Stimulated activated naive CD8-positive, alpha-beta T cell treated with anti-CD3 and anti-CD28 coated beads, Interleukin-15, Interleukin-2, amounts not matched to agents 100 ng/mL and 50 ng/mL, for 24 hours (primary cell): ENCODE measurements at regions not wholly inside any gene's neighbourhood (a gene's known extent, or its start where the extent isn't known, plus 50 kb on each side); places are given as distances from the start of the nearest gene placed in this dataset.

Experiments
- H3K27ac Mint-ChIP-seq: one replicate; pipeline ENCODE4 v1.8.0; 2021; ENCODE audit warnings: mild to moderate bottlenecking, mixed read lengths
- H3K27me3 Mint-ChIP-seq: one replicate; pipeline ENCODE4 v1.8.0; 2021; ENCODE audit warnings: mixed read lengths
- H3K36me3 Mint-ChIP-seq: one replicate; pipeline ENCODE4 v1.8.0; 2021; ENCODE audit warnings: low read depth, mixed read lengths
- H3K4me1 Mint-ChIP-seq: one replicate; pipeline ENCODE4 v1.8.0; 2021; ENCODE audit warnings: low read depth, mixed read lengths
- H3K4me3 Mint-ChIP-seq: one replicate; pipeline ENCODE4 v1.8.0; 2021; ENCODE audit warnings: mild to moderate bottlenecking, mixed read lengths
- H3K9me3 Mint-ChIP-seq: one replicate; pipeline ENCODE4 v1.8.0; 2021; ENCODE audit warnings: mixed read lengths

DNA sequence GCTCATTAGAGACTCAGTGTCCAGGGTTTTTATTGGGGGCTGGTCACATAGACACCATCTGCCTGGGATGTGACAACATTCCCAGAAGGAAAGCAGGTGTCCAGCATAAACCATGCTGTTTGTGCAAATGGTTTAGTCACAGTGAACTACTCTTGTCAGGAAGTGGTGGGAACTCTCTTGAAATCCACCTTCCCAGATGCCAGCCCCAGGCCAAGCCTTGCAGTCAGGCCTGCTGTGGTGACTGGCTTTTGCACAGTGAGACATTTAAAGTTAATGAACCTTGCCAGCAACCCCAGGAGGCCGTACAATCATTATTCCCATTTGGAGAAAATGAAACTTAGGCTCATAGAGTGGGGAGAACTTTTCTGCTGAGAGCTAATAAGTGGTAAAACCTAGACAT, 242.5 kb upstream of the KCNG1 start:
- Mint-ChIP-seq H3K27me3 (peaks cover 11% of the 10 kb centered on the region), H3K4me3 (no peak overlapping the region), H3K36me3 (no peaks in the 10 kb centered on the region), H3K4me1 (no peaks in the 10 kb centered on the region), H3K27ac (no peak overlapping the region), H3K9me3 (peaks cover 18% of the 10 kb centered on the region)

DNA sequence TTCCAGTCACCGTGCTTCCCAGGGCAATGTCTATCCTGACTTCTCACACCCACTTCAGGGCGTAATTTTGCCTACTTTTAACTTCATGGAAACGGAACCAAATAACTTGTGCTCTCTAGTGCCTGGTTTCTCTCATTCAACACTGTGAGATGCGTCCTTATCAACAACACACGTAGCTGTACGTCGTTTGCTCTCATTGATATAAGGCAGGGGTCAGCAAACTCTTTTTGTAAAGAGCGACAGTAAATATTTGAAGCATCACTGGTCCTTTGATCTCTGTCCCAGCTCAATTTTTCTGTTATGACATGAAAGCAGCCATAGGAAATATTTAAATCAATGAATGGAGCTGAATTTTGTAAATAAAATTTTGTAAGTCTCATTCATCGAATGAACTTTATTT, 239.3 kb upstream of the KCNG1 start:
- H3K4me3 Mint-ChIP-seq, result no peak overlapping the region
- no peaks in the 10 kb centered on the region for H3K36me3 Mint-ChIP-seq
- no peaks in the 10 kb centered on the region for H3K4me1 Mint-ChIP-seq
- H3K9me3 Mint-ChIP-seq, result peaks cover 8% of the 10 kb centered on the region
- H3K27me3 Mint-ChIP-seq, result peaks cover 7% of the 10 kb centered on the region
- no peak overlapping the region for H3K27ac Mint-ChIP-seq

DNA sequence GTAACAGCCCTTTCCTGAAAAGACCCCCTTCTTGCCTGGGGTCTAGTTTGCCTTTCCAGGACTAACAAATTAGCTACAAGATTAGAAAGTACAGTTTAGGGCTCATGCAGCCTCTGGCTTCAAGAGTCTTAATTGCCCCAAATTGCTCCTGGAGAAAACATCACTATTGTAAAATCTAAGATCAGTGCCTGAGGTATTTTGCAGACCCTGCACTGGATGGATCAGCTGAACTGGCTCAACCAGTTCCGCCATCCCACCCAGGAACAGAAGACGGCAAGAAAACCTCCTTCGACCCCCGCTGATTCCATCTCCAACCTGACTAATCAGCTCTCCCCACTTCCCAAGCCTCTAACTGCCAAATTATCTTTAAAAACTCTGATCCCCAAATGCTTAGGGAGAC, 236.5 kb upstream of the KCNG1 start:
- no peaks in the 10 kb centered on the region for H3K4me1 Mint-ChIP-seq
- no peaks in the 10 kb centered on the region for H3K36me3 Mint-ChIP-seq
- H3K27ac Mint-ChIP-seq, result no peak overlapping the region
- peaks cover 18% of the 10 kb centered on the region for H3K27me3 Mint-ChIP-seq
- no peak overlapping the region for H3K4me3 Mint-ChIP-seq
- no peaks in the 10 kb centered on the region for H3K9me3 Mint-ChIP-seq

DNA sequence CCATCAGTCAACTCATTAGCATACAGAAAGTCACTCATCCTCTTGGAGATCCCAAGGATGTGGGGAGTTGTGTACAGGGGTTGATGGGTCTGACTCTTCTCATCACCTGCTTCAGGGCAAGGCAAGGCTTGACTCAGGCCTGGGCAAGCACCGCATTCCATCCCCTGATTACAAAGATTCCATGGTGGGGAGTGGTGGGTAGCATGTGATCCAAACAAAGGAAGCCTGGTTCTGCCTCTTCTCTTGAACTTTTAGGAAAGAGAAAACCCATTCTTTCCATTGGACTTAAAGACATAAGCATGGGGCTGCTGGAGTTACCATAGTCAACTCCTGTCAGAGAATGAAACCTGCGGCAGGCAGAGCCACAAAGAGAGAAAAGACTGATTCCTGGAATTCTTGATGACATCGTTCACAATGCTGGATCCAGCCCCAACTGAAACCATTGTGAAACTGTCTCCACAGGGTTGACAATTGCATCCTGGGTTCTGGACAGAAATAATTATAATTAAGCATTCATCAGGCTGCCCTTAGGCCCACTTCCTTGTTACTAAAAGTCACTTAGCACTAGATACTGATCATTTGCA, 235.8 kb upstream of the KCNG1 start:
- peaks cover 23% of the 10 kb centered on the region for H3K27me3 Mint-ChIP-seq

DNA sequence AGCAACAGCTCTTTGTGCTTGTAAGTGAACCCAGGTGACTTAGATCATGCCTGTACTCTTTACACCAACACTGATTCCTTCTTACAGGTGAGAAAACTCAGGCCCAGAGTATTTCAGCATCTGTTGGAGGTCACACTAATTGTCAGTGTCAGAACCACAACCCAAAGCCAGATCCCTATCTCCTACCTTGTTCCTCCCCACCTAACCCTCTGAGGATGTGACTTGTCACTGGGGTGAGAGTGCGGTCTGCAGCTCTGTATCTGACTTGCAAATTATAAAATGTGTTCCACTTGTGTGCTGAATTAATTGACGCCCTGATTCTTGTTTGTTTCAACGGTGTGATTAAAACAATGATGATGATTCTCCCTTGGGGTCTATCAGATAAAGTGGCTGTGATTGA, 232.5 kb upstream of the KCNG1 start:
- H3K27ac Mint-ChIP-seq, result no peak overlapping the region
- no peaks in the 10 kb centered on the region for H3K36me3 Mint-ChIP-seq
- H3K27me3 Mint-ChIP-seq, result peaks cover 27% of the 10 kb centered on the region
- no peak overlapping the region for H3K4me3 Mint-ChIP-seq
- H3K9me3 Mint-ChIP-seq, result no peaks in the 10 kb centered on the region
- H3K4me1 Mint-ChIP-seq, result no peaks in the 10 kb centered on the region

More for the DNA sequence above, 235.8 kb upstream of the KCNG1 start:
- H3K27ac Mint-ChIP-seq, result no peak overlapping the region
- H3K36me3 Mint-ChIP-seq, result no peaks in the 10 kb centered on the region
- no peaks in the 10 kb centered on the region for H3K9me3 Mint-ChIP-seq
- H3K4me3 Mint-ChIP-seq, result no peak overlapping the region
- H3K4me1 Mint-ChIP-seq, result no peaks in the 10 kb centered on the region

DNA sequence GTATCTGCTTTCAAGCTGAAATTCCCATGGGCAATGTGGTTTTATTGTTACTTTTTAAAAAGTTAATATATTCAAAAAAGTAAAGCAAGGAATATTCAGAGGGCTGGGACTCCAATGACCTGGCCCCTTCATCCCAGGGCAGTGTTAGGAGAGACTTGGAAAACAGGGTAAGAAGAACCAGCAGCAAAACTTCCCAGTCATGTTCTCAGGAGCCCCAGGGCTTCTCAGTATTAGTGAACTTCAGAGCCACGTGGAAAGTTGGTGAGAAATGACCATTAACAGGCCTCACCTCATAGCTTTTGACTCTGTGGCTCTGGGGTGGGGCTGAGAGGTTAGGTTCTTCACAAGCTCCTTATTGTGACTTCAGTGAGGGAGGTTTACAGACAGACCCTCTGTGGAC, 230.4 kb upstream of the KCNG1 start:
- H3K27me3 Mint-ChIP-seq, result peaks cover 33% of the 10 kb centered on the region
- H3K4me1 Mint-ChIP-seq, result no peaks in the 10 kb centered on the region
- no peaks in the 10 kb centered on the region for H3K36me3 Mint-ChIP-seq
- H3K27ac Mint-ChIP-seq, result no peak overlapping the region
- H3K9me3 Mint-ChIP-seq, result no peaks in the 10 kb centered on the region
- H3K4me3 Mint-ChIP-seq, result no peak overlapping the region

DNA sequence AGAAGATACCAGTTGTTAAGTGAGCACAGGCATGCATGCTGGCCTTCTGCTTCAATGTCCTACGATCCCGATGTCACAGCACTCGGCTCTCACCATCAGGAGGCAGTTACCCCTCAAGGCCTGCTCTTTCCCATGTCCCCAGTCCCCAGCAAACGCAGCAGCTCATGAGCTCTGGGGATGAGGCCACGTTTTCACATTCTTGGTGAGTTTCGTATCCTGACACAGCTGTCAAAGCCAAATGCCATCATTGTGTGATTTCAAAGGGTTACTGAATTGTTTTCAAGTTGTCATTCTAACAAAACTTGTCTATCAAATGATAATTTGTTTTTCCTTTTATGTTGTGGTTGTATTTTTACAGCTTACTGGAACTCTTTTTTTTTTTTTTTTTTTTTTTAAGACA, 226.9 kb upstream of the KCNG1 start:
- Mint-ChIP-seq H3K4me3 (no peak overlapping the region), H3K27ac (no peak overlapping the region), H3K4me1 (no peaks in the 10 kb centered on the region), H3K27me3 (peaks cover 23% of the 10 kb centered on the region), H3K9me3 (no peaks in the 10 kb centered on the region), H3K36me3 (no peaks in the 10 kb centered on the region)

DNA sequence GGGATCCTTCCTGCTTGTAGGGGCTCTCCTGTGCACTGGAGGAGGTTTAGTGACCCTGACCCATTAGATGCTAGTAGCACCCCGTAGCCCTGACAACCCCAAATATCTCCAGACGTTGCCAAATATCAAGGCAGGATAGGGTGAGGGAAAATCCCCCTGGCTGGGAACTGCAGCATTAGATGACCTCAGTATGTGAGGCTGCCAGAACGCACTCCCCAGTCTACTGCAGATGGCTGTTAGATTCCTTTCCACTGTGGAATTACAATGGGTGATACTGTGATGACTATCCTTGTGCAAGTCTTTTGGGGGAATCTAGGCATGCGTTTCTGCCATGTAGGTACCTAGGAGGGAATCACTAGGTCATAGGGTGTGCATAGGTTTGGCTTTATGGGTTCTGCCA, 226.3 kb upstream of the KCNG1 start:
- Mint-ChIP-seq H3K36me3 (no peaks in the 10 kb centered on the region), H3K4me1 (no peaks in the 10 kb centered on the region), H3K9me3 (no peaks in the 10 kb centered on the region), H3K27ac (no peak overlapping the region), H3K27me3 (peaks cover 23% of the 10 kb centered on the region), H3K4me3 (no peak overlapping the region)

DNA sequence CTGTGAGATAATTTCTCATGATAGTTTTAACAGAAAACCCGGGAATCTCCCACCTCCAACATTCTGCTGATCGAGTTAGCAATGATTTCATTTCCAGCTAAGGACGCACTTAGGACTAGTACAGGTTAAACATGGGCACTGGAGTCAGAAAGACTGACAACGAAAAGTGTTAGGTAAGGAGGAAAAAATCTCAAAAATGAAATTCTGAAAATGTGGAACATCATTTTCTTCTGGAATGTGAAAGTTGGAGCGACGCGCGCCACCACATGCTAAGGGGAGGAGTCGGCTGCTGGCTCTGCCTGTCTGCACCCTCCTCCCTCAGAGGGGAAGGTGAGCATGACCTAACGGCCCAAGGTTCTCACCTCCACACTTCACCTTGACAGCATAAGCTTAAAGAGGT, 221.6 kb upstream of the KCNG1 start:
- Mint-ChIP-seq H3K27ac (no peak overlapping the region), H3K36me3 (no peaks in the 10 kb centered on the region), H3K4me1 (no peaks in the 10 kb centered on the region), H3K4me3 (no peak overlapping the region), H3K9me3 (peaks cover 8% of the 10 kb centered on the region), H3K27me3 (peaks cover 28% of the 10 kb centered on the region)

DNA sequence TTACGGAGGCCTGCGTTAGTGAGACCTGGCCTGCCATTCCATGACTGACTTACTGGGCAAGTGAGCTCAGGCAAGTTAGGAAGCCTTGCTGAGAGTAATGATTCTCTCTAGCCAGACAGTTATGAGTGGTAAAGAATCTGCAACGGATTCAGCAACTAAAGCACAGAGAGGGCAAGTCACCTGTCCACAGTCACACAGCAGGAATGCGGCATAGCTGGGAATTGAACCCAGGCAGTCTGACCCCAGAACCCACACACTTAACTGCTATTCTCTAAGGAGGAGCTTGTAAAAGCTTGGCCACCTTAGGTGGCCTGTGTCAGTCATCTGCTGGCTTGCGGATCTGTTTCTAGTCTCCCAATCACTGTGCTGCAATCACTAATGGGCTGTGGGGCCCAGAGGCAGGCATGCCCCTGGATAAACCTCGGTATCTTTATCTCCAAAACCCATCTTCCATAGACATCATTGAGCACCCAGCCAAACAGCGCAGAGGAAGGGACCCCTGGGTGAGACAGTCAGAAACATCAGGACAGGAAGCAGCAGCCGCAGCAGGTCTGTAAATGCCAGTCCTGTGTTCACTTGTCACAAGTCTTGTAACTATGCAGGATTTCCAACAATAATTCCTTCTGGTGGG, 215.9 kb upstream of the KCNG1 start:
- no peak overlapping the region for H3K4me3 Mint-ChIP-seq
- H3K9me3 Mint-ChIP-seq, result peaks cover 8% of the 10 kb centered on the region
- no peak overlapping the region for H3K27ac Mint-ChIP-seq
- H3K36me3 Mint-ChIP-seq, result no peaks in the 10 kb centered on the region
- no peaks in the 10 kb centered on the region for H3K4me1 Mint-ChIP-seq
- H3K27me3 Mint-ChIP-seq, result peaks cover 43% of the 10 kb centered on the region

DNA sequence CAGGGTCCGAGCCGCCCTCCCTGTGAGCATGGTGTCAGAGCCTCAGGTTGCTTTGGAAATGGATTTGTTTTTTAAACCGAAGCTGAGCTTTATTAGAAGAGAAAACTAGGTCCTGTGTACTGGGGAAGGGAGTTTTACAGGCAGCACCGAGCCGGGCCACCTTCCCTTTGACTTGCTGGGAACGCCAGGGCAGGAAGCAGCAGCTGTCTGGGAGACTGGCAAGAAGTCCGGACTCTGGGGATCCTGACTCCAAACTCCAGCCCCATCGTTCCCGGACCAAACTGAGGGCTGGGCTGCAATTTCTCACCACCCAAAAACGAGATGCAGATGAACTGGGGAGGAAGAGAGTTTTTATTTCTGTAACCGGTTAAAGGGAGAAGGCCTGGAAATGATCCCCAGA, 214.9 kb upstream of the KCNG1 start:
- Mint-ChIP-seq H3K4me3 (no peak overlapping the region), H3K36me3 (no peaks in the 10 kb centered on the region), H3K9me3 (peaks cover 5% of the 10 kb centered on the region), H3K27me3 (peaks cover 39% of the 10 kb centered on the region), H3K27ac (no peak overlapping the region), H3K4me1 (no peaks in the 10 kb centered on the region)

DNA sequence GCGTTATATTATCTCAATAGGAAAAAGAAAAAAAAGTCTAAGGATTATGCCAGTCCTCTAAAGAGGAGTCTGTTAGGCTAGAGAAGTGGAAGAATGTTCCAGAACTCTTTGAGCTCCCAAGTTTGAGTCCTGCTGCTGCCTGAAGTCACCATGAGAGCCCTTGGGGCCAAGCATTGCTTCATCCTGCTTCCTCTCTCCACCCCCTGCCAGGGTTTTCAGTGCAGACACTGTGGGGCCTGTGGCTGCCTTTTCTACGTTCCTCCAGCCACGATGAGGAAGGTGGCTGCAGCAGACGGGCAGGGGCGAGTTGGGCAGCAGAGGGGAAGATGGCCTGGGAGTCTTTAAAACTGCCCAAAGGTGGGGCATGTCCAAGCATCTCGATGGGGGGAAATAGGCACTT, 214.4 kb upstream of the KCNG1 start:
- no peaks in the 10 kb centered on the region for H3K4me1 Mint-ChIP-seq

DNA sequence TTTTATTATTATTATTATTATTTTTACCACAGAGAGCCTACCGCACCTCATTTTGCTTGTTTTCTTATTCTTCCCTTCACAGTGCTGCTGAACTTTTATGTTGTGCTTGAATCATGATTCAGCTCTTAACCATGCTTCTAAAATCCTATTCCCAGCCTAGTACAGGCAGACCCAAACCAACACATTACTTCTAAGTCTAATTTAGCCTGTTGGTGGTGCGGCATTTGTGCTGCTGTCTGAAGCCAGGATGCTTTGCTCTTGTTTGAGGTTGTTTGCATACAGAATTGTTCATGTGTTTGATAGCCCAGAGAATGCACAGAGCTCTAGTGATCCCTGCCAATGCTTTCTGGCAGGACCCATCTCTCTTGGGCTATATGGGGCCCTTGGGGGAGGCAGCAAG, 213.5 kb upstream of the KCNG1 start:
- Mint-ChIP-seq H3K27me3 (peaks cover 36% of the 10 kb centered on the region), H3K4me3 (no peak overlapping the region), H3K4me1 (no peaks in the 10 kb centered on the region), H3K9me3 (no peaks in the 10 kb centered on the region), H3K27ac (no peak overlapping the region), H3K36me3 (no peaks in the 10 kb centered on the region)

More for the DNA sequence above, 214.4 kb upstream of the KCNG1 start:
- Mint-ChIP-seq H3K27me3 (peaks cover 38% of the 10 kb centered on the region), H3K4me3 (no peak overlapping the region), H3K36me3 (no peaks in the 10 kb centered on the region), H3K27ac (no peak overlapping the region), H3K9me3 (peaks cover 4% of the 10 kb centered on the region)

DNA sequence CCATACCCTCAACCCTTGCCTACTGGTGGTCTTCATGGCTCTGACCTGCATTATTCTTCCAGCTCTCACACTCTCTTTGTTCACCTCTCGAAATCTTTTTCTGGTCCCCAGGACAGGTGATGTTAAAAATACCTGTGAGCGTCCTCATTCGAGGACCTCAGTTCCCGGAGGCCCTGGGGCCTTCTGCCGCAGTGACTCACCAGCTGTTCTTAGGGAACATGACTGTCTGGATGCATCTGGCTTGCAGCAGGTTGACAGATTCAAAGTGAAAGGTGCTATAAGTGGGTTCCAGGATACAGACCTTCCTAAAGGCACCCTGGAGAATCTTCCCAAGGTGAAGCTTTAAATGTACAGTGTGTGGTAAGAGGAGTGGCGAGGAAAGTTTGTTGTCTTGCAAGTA, 210.4 kb upstream of the KCNG1 start:
- Mint-ChIP-seq H3K27ac (no peak overlapping the region), H3K4me3 (no peak overlapping the region), H3K9me3 (no peaks in the 10 kb centered on the region), H3K4me1 (no peaks in the 10 kb centered on the region), H3K36me3 (no peaks in the 10 kb centered on the region), H3K27me3 (peaks cover 32% of the 10 kb centered on the region)

DNA sequence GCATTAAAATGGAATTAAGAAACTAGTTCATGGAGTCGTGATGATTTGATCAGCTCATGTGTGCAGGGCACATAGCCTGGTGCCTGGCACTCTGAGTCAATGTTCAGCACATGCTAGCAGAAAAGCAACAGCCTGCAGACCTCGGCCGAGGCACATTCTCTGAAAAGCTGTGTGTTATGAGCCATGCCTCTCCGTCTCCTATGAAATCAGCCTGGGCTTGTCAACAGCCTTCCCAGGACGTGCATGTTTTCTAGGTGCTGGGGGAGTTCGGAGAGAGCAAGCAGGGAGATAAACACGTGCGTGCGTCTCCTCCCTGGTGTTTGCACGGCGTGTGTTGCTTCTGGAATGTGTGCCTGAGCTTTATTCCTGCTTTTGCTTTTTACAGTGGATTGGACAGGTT, 207.8 kb upstream of the KCNG1 start:
- Mint-ChIP-seq H3K4me1 (no peaks in the 10 kb centered on the region), H3K36me3 (no peaks in the 10 kb centered on the region), H3K4me3 (no peak overlapping the region), H3K27ac (no peak overlapping the region), H3K27me3 (peaks cover 20% of the 10 kb centered on the region), H3K9me3 (no peaks in the 10 kb centered on the region)

DNA sequence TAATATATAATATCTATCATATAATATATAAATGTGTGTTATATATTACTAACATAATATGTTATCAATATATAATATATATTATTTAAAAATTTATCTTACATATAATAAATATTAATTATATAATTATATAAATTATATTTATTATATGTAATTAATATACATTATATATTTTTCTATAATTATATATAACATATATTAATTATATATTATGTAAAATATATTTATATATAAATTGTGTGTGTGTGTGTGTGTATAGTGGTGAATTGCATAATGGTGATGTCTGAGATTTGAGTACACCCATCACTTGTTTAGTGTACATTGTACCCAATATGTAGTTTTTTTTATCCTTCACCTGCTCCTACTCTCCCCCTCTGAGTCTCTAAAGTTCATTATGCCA, 205.9 kb upstream of the KCNG1 start:
- Mint-ChIP-seq H3K4me3 (no peak overlapping the region), H3K27me3 (peaks cover 7% of the 10 kb centered on the region), H3K9me3 (no peaks in the 10 kb centered on the region), H3K4me1 (no peaks in the 10 kb centered on the region), H3K27ac (no peak overlapping the region), H3K36me3 (no peaks in the 10 kb centered on the region)
